ENCODE measurements at regions not wholly inside any gene's neighbourhood (a gene's known extent, or its start where the extent isn't known, plus 50 kb on each side); places are given as distances from the start of the nearest gene placed in this dataset.

GRCh38 chrX:82556588-82556987, 951.5 kb upstream of the POU3F4 start:
- no peak for TF ChIP-seq CTCF (conservative IDR thresholded peaks at IDR 0.05; ENCODE audit: low read length)
- no peak for TF ChIP-seq EZH2phosphoT487 (IDR thresholded peaks at IDR 0.05; ENCODE audit: borderline replicate concordance, low read depth, low read length)
